Transverse colon (tissue), 4 donors: ENCODE measurements at regions not wholly inside any gene's neighbourhood (a gene's known extent, or its start where the extent isn't known, plus 50 kb on each side); places are given as distances from the start of the nearest gene placed in this dataset.

Source experiments
- DNase-seq: peaks from one replicate; pipeline ENCODE4 v3.0.0-alpha.2; 2019
- H3K27ac ChIP-seq, 4 donors: fragments of 200-600 bp; sonication (generic); 2 replicates each; pipeline ENCODE4 v1.5.1; 2016 to 2018; ENCODE audit warnings: inconsistent platforms in 4 of 4
- H3K27me3 ChIP-seq: fragments of 200-600 bp; sonication (generic); 2 replicates; pipeline ENCODE4 v1.5.1; 2017; ENCODE audit warnings: inconsistent platforms
- H3K36me3 ChIP-seq, 4 donors: fragments of 200-600 bp; sonication (generic); 2 replicates each; pipeline ENCODE4 v1.5.1; 2017 to 2019; ENCODE audit warnings: inconsistent platforms in 4 of 4
- H3K4me1 ChIP-seq, 4 donors: fragments of 200-600 bp; sonication (generic); 2 replicates each; pipeline ENCODE4 v1.5.1; 2017 to 2020; ENCODE audit warnings: inconsistent platforms in 4 of 4
- H3K4me3 ChIP-seq, 4 donors: fragments of 200-600 bp; sonication (generic); 1 replicate in 1 of 4; 2 replicates in 3 of 4; pipeline versions ENCODE4 v1.5.1 to v1.6.1; 2017 to 2019; ENCODE audit warnings: inconsistent platforms in 4 of 4
- H3K9me3 ChIP-seq, 2 donors: fragments of 200-600 bp; sonication (generic); 2 replicates each; pipeline ENCODE4 v1.5.1; 2017 to 2019; ENCODE audit warnings: inconsistent platforms in 2 of 2
- EP300 ChIP-seq: sonication (generic); formaldehyde crosslinking; IDR thresholded peaks from one replicate; pipeline ENCODE4 v1.6.1; 2017; ENCODE audit warnings: antibody characterized with exemption, low read depth
- POLR2A ChIP-seq: fragments of 450-650 bp; IDR thresholded peaks from one replicate; pipeline ENCODE4 v1.6.1; 2016; ENCODE audit warnings: antibody characterized with exemption, mild to moderate bottlenecking, moderate library complexity
- POLR2AphosphoS5 ChIP-seq, 3 donors: sonication (generic); formaldehyde crosslinking; IDR thresholded peaks; one replicate each; pipeline ENCODE4 v1.6.1; 2016; ENCODE audit warnings: antibody characterized with exemption in 3 of 3
- WGBS, 2 donors: methylation state at CpG; one replicate each; pipeline ENCODE4 v1.1.5; 2018; ENCODE audit warnings: low coverage in 1 of 2; 5-methylcytosine and 5-hydroxymethylcytosine counted together
- in situ Hi-C, 4 donors: fragments of 200-750 bp; cut with MboI; loops; one replicate each; pipeline versions ENCODE4 v1.15.0 to v1.15.1; 2017; ENCODE audit warnings: low sequenced_read_pairs in 3 of 4, low pct_ligation_motif_present in 1 of 4, low pct_unique_long_range_greater_than_20kb in 1 of 4
- intact Hi-C: fragments of 100-400 bp; cut with DNase I; formaldehyde crosslinking; loops from one replicate; pipeline ENCODE4 v1.15.1; 2023; ENCODE audit warnings: low total_unique reads
- TF ChIP-seq, protein P1 (sequence below), 5 experiments: fragments of 200-600 bp in 3 of 5; fragments of 450-650 bp in 2 of 5; sonication (generic) in 3 of 5; IDR thresholded peaks; 1 replicate in 2 of 5; 2 replicates in 3 of 5; pipeline ENCODE4 v1.5.1; 2016 to 2017; ENCODE audit warnings: antibody characterized with exemption in 5 of 5, inconsistent platforms in 3 of 5, mild to moderate bottlenecking in 2 of 5, moderate library complexity in 1 of 5

DNA sequence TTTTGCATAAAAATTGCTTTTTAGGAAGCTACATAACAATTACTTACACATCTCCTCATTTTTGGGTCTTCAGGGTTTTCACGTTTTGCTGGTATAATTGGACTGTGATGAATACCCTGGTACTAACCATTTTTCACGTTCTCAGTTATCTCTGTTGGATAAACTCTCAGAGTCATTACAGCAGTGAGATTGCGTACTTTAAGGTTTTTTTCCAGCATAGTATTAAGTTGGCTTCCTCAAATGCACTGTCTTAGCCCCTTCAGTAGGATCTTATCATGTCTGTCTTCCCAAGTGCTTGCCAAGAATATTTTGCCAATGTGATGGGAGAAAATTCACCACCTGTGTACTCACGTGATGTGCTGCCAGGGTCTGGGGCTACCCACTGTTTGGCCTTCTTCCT, 342.5 kb downstream of the TEX29 start:
- no peaks in the 10 kb centered on the region for H3K36me3 ChIP-seq
- in situ Hi-C loops (no loop called here), intact Hi-C loops (no loop called here)
- TF ChIP-seq POLR2A (no peak), EP300 (no peak), POLR2AphosphoS5 (IDR thresholded peaks at IDR 0.05) (no peak)
- TF ChIP-seq, protein P1, sequence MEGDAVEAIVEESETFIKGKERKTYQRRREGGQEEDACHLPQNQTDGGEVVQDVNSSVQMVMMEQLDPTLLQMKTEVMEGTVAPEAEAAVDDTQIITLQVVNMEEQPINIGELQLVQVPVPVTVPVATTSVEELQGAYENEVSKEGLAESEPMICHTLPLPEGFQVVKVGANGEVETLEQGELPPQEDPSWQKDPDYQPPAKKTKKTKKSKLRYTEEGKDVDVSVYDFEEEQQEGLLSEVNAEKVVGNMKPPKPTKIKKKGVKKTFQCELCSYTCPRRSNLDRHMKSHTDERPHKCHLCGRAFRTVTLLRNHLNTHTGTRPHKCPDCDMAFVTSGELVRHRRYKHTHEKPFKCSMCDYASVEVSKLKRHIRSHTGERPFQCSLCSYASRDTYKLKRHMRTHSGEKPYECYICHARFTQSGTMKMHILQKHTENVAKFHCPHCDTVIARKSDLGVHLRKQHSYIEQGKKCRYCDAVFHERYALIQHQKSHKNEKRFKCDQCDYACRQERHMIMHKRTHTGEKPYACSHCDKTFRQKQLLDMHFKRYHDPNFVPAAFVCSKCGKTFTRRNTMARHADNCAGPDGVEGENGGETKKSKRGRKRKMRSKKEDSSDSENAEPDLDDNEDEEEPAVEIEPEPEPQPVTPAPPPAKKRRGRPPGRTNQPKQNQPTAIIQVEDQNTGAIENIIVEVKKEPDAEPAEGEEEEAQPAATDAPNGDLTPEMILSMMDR (IDR thresholded peaks at IDR 0.05): no peak
- no peaks in the 10 kb centered on the region for H3K27me3 ChIP-seq
- no peak overlapping the region for H3K27ac ChIP-seq
- no peaks in the 10 kb centered on the region for H3K9me3 ChIP-seq
- no peak overlapping the region for H3K4me3 ChIP-seq
- DNase-seq: no peak
- WGBS, 2 donors: 57 to 58% methylated on average over 4 of the region's 4 CpGs
- no peaks in the 10 kb centered on the region for H3K4me1 ChIP-seq

DNA sequence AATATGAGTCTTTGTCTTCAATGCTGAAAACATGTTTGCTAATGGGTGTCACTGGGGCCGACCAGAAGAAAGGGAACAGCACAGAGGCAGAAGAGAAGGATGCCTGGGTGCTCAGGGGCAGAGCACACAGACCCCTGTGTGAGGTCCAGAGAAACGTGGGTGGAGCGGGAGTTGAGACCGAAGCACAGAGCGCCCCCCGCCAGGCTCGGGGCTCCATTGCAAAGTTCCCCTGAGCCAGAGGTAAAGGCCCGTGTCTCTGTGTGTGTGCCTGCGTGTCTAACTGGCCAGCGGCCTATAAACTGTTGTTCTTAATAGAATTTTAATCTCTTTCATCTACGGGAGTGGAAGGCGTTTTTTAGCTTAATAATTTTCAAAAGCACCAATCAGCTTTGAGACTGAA, 343.1 kb downstream of the TEX29 start:
- TF ChIP-seq POLR2AphosphoS5 (IDR thresholded peaks at IDR 0.05): no peak
- TF ChIP-seq EP300: no peak
- DNase-seq: no peak
- H3K27ac ChIP-seq: peak overlapping the region in 1 of 4 donors; percentile 25
- WGBS, 2 donors: 53 to 68% methylated on average over 6 to 12 of the region's 12 CpGs
- H3K4me1 ChIP-seq: no peaks in the 10 kb centered on the region
- no peaks in the 10 kb centered on the region for H3K27me3 ChIP-seq
- in situ Hi-C loops (no loop called here), intact Hi-C loops (no loop called here)
- H3K36me3 ChIP-seq: no peaks in the 10 kb centered on the region
- no peak overlapping the region for H3K4me3 ChIP-seq
- no peaks in the 10 kb centered on the region for H3K9me3 ChIP-seq

DNA sequence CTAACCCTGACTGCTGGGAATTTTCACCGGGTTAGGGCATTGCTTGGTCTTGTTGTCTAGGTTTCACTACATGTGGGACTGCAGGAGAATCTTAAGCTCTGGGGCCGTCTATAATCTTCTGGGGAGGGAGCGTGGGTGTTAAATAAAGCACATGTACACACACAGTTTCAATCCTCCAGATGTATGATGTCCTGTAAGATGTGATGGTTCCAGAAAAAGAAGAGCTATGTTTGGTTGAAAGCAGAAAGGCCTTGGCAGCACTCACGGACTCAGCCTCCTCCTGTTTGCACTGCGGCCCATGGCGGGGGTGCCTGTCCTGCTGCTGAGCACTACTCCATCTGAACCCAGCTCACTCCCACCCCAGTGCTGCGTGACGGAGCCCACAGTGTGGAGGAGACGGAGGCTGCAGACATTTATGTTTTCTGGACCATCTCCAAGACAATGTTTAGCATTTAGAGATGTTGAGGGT, 343.5 kb downstream of the TEX29 start:
- Histone ChIP-seq H3K27me3 (no peaks in the 10 kb centered on the region), H3K36me3 (no peaks in the 10 kb centered on the region), H3K27ac (peak overlapping the region in 1 of 4 donors; percentile 25), H3K9me3 (no peaks in the 10 kb centered on the region), H3K4me3 (no peak overlapping the region), H3K4me1 (no peaks in the 10 kb centered on the region)
- WGBS, 2 donors: 65% methylated on average over 9 of the region's 9 CpGs; no CpG with 5 or more reads in 1 of the 2 donors
- intact Hi-C loops (no loop called here), in situ Hi-C loops (no loop called here)
- TF ChIP-seq POLR2A: no peak
- TF ChIP-seq EP300: no peak
- TF ChIP-seq, protein P1 (IDR thresholded peaks at IDR 0.05): no peak
- no peak for TF ChIP-seq POLR2AphosphoS5 (IDR thresholded peaks at IDR 0.05)
- no peak for DNase-seq

DNA sequence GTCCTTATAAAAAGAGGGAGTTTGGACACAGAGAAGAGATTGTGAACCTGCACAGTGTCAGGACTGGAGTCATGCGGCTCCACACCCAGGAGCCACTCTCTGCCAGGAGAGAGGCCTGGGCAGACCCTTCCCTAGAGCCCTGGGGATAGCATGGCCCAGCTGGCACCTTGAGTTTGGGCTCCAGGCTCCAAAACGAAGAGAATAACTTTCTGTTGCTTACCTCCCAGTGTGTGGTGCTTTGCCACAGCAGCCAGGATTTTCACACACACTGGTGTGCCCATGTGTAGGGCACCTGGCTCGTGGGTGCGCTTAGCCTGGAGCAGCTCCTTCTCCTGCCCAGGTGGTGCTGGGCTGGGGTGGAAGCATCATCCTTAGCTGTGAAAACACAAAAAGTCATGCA, 344.3 kb downstream of the TEX29 start:
- no peak for DNase-seq
- no peaks in the 10 kb centered on the region for H3K4me1 ChIP-seq
- TF ChIP-seq, protein P1 (IDR thresholded peaks at IDR 0.05): no peak
- intact Hi-C loops: no loop called here
- in situ Hi-C loops: no loop called here
- WGBS, 2 donors: 72% methylated on average over 4 of the region's 4 CpGs; no CpG with 5 or more reads in 1 of the 2 donors
- H3K27ac ChIP-seq: no peak overlapping the region
- no peaks in the 10 kb centered on the region for H3K27me3 ChIP-seq
- H3K36me3 ChIP-seq: no peaks in the 10 kb centered on the region
- no peaks in the 10 kb centered on the region for H3K9me3 ChIP-seq
- H3K4me3 ChIP-seq: no peak overlapping the region

DNA sequence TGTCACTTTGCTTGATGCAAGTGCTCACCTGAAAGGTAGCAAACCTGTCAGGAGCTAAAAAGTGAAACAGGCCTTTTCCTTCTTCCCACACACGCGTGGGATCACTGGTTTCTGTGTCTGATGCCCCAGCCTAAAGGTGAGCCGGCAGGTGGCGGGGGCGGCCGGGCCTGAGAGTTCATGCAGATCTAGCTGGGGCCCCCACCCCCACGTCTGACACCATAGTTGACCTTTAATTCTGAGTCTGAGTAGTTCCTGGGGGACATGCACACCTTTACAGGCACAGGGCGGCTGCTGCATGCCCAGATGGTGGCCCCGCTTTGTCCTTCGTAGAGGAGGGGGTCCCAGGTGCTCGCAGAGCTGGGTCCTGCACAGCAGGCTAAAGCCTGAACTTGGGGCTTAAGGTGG, 345.3 kb downstream of the TEX29 start:
- H3K27ac ChIP-seq: no peak overlapping the region
- no peaks in the 10 kb centered on the region for H3K4me1 ChIP-seq
- H3K36me3 ChIP-seq: no peaks in the 10 kb centered on the region
- DNase-seq: no peak
- no peak overlapping the region for H3K4me3 ChIP-seq
- in situ Hi-C loops: no loop called here
- intact Hi-C loops: no loop called here
- WGBS, 2 donors: 83% methylated on average over 11 of the region's 11 CpGs; no CpG with 5 or more reads in 1 of the 2 donors
- H3K9me3 ChIP-seq: no peaks in the 10 kb centered on the region
- TF ChIP-seq, protein P1 (IDR thresholded peaks at IDR 0.05): no peak
- no peak for TF ChIP-seq POLR2AphosphoS5 (IDR thresholded peaks at IDR 0.05)
- TF ChIP-seq POLR2A: no peak
- no peak for TF ChIP-seq EP300
- H3K27me3 ChIP-seq: no peaks in the 10 kb centered on the region
